ENCODE measurements at regions not wholly inside any gene's neighbourhood (a gene's known extent, or its start where the extent isn't known, plus 50 kb on each side); places are given as distances from the start of the nearest gene placed in this dataset.
"Not testable (repeated sequence)": the region's sequence is repeated elsewhere in the genome, so short reads cannot be mapped to it uniquely, and the experiment has no call there.

GRCh38 chr11:41799754-41800153 is 340.3 kb upstream of the LRRC4C start:
- no peaks in the 10 kb centered on the region for H3K27me3 ChIP-seq
- H3K9me3 ChIP-seq = no peaks in the 10 kb centered on the region
- H3K36me3 ChIP-seq = no peaks in the 10 kb centered on the region
- intact Hi-C loops (cut with DNase I; ENCODE audit: low total_unique reads) = no loop called here
- no peak for TF ChIP-seq EP300 (IDR thresholded peaks at IDR 0.05; ENCODE audit: low read depth)
- TF ChIP-seq POLR2A (IDR thresholded peaks at IDR 0.05) = no peak
- no peak for TF ChIP-seq POLR2AphosphoS5 (IDR thresholded peaks at IDR 0.05)
- no peak for TF ChIP-seq CTCF (IDR thresholded peaks at IDR 0.05)
- H3K4me3 ChIP-seq = no peak overlapping the region
- no peak overlapping the region for H3K27ac ChIP-seq
- no peak for DNase-seq
- in situ Hi-C loops (cut with MboI; ENCODE audit: low pct_ligation_motif_present in 1 of 4, low pct_unique_long_range_greater_than_20kb in 1 of 4, low sequenced_read_pairs in 3 of 4) = no loop called here
- peaks cover 0 to 9% (median 0%) of the 10 kb centered on the region in 4 donors for H3K4me1 ChIP-seq

DNA sequence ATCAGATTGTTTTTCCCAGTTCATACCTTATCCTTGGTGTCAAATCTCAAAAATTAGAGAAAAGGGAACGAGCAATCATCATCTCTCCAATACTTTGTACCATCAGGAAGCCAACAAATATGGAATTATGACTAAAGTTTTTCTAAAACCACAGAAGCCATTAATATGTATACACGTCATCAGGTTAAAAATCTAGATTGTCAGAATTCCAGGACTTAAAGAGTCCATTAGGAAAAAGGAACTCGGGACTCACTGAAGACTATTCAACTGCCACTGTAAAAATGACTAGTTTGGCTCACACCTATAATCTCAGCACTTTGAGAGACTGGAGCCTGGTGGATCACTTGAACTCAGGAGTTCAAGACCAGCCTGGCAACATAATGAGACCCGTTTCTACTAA is 344.4 kb upstream of the LRRC4C start:
- in situ Hi-C loops (cut with MboI; ENCODE audit: low pct_ligation_motif_present in 1 of 4, low pct_unique_long_range_greater_than_20kb in 1 of 4, low sequenced_read_pairs in 3 of 4) (no loop called here), intact Hi-C loops (cut with DNase I; ENCODE audit: low total_unique reads) (no loop called here)
- DNase-seq = no peak
- WGBS, 2 donors (ENCODE audit: low coverage in 1 of 2) = 71 to 85% methylated on average over 4 of the region's 4 CpGs
- TF ChIP-seq CTCF (IDR thresholded peaks at IDR 0.05) (no peak), EP300 (IDR thresholded peaks at IDR 0.05; ENCODE audit: low read depth) (no peak), POLR2AphosphoS5 (IDR thresholded peaks at IDR 0.05) (no peak), POLR2A (IDR thresholded peaks at IDR 0.05) (no peak)
- H3K36me3 ChIP-seq = peaks cover 0 to 2% (median 0%) of the 10 kb centered on the region in 4 donors
- no peak overlapping the region for H3K27ac ChIP-seq
- no peak overlapping the region for H3K4me3 ChIP-seq
- H3K4me1 ChIP-seq = peaks cover 0 to 6% (median 0%) of the 10 kb centered on the region in 4 donors
- no peaks in the 10 kb centered on the region for H3K9me3 ChIP-seq
- no peaks in the 10 kb centered on the region for H3K27me3 ChIP-seq

GRCh38 chr11:41816396-41816795 is 356.9 kb upstream of the LRRC4C start:
- Histone ChIP-seq H3K4me3 (no peak overlapping the region), H3K36me3 (no peaks in the 10 kb centered on the region), H3K27ac (no peak overlapping the region), H3K27me3 (no peaks in the 10 kb centered on the region), H3K4me1 (no peaks in the 10 kb centered on the region), H3K9me3 (peaks cover 0 to 3% of the 10 kb centered on the region in 2 donors)
- in situ Hi-C loops (cut with MboI; ENCODE audit: low pct_ligation_motif_present in 1 of 4, low pct_unique_long_range_greater_than_20kb in 1 of 4, low sequenced_read_pairs in 3 of 4) = no loop called here
- TF ChIP-seq EP300 (IDR thresholded peaks at IDR 0.05; ENCODE audit: low read depth) = no peak
- DNase-seq = no peak
- intact Hi-C loops (cut with DNase I; ENCODE audit: low total_unique reads) = no loop called here

DNA sequence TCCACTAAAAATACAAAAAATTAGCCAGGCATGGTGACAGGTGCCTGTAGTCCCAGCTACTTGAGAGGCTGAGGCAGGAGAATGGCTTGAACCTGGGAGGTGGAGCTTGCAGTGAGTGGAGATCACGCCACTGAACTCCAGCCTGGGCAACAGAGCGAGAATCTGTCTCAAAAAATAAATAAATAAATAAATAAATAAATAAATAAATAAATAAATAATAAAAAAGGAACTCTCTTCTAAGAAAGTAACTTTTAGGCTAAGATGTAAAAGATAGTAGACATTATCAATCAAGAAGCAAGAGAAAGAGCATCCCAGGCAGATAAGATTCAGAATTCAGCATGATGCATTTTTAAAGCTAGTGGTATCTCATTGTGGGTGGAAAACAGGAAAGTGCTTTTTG is 364.8 kb upstream of the LRRC4C start:
- H3K36me3 ChIP-seq; H3K9me3 ChIP-seq; H3K27ac ChIP-seq; in situ Hi-C loops (cut with MboI; ENCODE audit: low pct_ligation_motif_present in 1 of 4, low pct_unique_long_range_greater_than_20kb in 1 of 4, low sequenced_read_pairs in 3 of 4); DNase-seq; H3K4me1 ChIP-seq; H3K4me3 ChIP-seq; H3K27me3 ChIP-seq; intact Hi-C loops (cut with DNase I; ENCODE audit: low total_unique reads): not testable (repeated sequence)
- WGBS, 2 donors (ENCODE audit: low coverage in 1 of 2) = 47 to 82% methylated on average over 2 of the region's 2 CpGs

- Histone ChIP-seq H3K4me1 (no peaks in the 10 kb centered on the region), H3K27ac (no peak overlapping the region), H3K4me3 (no peak overlapping the region), H3K9me3 (no peaks in the 10 kb centered on the region), H3K27me3 (no peaks in the 10 kb centered on the region), H3K36me3 (no peaks in the 10 kb centered on the region)
- DNase-seq = no peak
- intact Hi-C loops (cut with DNase I; ENCODE audit: low total_unique reads) = no loop called here
- TF ChIP-seq POLR2AphosphoS5 (IDR thresholded peaks at IDR 0.05) = no peak
- no peak for TF ChIP-seq POLR2A (IDR thresholded peaks at IDR 0.05)
- TF ChIP-seq EP300 (IDR thresholded peaks at IDR 0.05; ENCODE audit: low read depth) = no peak
- no peak for TF ChIP-seq CTCF (IDR thresholded peaks at IDR 0.05)
- in situ Hi-C loops (cut with MboI; ENCODE audit: low pct_ligation_motif_present in 1 of 4, low pct_unique_long_range_greater_than_20kb in 1 of 4, low sequenced_read_pairs in 3 of 4) = no loop called here
- 80% methylated on average over 5 of the region's 6 CpGs; no CpG with 5 or more reads in 1 of the 2 donors for WGBS, 2 donors (ENCODE audit: low coverage in 1 of 2)
These were observed 366.6 kb upstream of the LRRC4C start for GRCh38 chr11:41826085-41826484.

Data from transverse colon (tissue), 4 donors.